HFF-Myc (cell line): ENCODE measurements at regions not wholly inside any gene's neighbourhood (a gene's known extent, or its start where the extent isn't known, plus 50 kb on each side); places are given as distances from the start of the nearest gene placed in this dataset.
"Not testable (repeated sequence)": the region's sequence is repeated elsewhere in the genome, so short reads cannot be mapped to it uniquely, and the experiment has no call there.

ENCODE experiments used
- DNase-seq: peaks from one replicate; pipeline ENCODE4 v3.0.0-alpha.2; 2011; ENCODE audit warnings: low read depth; ENCODE audit errors: extremely low read depth
- H3K4me3 ChIP-seq: replicated peaks from 2 replicates; pipeline ENCODE4 v1.5.1; 2011; ENCODE audit warnings: low read depth, mild to moderate bottlenecking, control low read depth, low read length
- CTCF ChIP-seq: IDR thresholded peaks from 2 replicates; pipeline ENCODE4 v1.5.1; 2012; ENCODE audit warnings: mild to moderate bottlenecking, low read depth, low read length, control low read depth; ENCODE audit errors: missing control alignments

- DNase-seq = peak; percentile 29
- peak overlapping the region; percentile 31 for H3K4me3 ChIP-seq
- peak; percentile 91 for TF ChIP-seq CTCF
Observed at GRCh38 chr18:961644-962355, 57.1 kb downstream of the ADCYAP1 start.

- DNase-seq = no peak
- TF ChIP-seq CTCF = no peak
- no peak overlapping the region for H3K4me3 ChIP-seq
Observed at GRCh38 chr18:963276-963675, 58.6 kb downstream of the ADCYAP1 start.

GRCh38 chr18:965921-966758 lies 61.5 kb downstream of the ADCYAP1 start:
- no peak for DNase-seq

GRCh38 chr18:966759-967576 lies 62.3 kb downstream of the ADCYAP1 start:
- no peak overlapping the region for H3K4me3 ChIP-seq
- no peak for DNase-seq
- TF ChIP-seq CTCF = no peak

More at GRCh38 chr18:965921-966758, 61.5 kb downstream of the ADCYAP1 start:
- no peak overlapping the region for H3K4me3 ChIP-seq
- no peak for TF ChIP-seq CTCF

GRCh38 chr18:968910-969309 lies 64.2 kb downstream of the ADCYAP1 start:
- H3K4me3 ChIP-seq, DNase-seq: not testable (repeated sequence)

GRCh38 chr18:969311-969710 lies 64.6 kb downstream of the ADCYAP1 start:
- DNase-seq = not testable (repeated sequence)

GRCh38 chr18:974606-975005 lies 69.9 kb downstream of the ADCYAP1 start:
- H3K4me3 ChIP-seq, DNase-seq: not testable (repeated sequence)

More at GRCh38 chr18:969311-969710, 64.6 kb downstream of the ADCYAP1 start:
- not testable (repeated sequence) for H3K4me3 ChIP-seq

- not testable (repeated sequence) for DNase-seq, H3K4me3 ChIP-seq
Observed at GRCh38 chr18:976393-977128, 71.9 kb downstream of the ADCYAP1 start.

- not testable (repeated sequence) for DNase-seq, H3K4me3 ChIP-seq
Observed at GRCh38 chr18:977327-977726, 72.7 kb downstream of the ADCYAP1 start.

GRCh38 chr18:977732-978131 lies 73.1 kb downstream of the ADCYAP1 start:
- H3K4me3 ChIP-seq, DNase-seq: not testable (repeated sequence)
